H1 (cell line): ENCODE measurements at regions not wholly inside any gene's neighbourhood (a gene's known extent, or its start where the extent isn't known, plus 50 kb on each side); places are given as distances from the start of the nearest gene placed in this dataset.

ENCODE experiments used
- CTCF ChIA-PET: fragments of 300-600 bp; sonication (Branson Sonifier 250); formaldehyde crosslinking; loops from one replicate; lab custom pipeline; 2021; ENCODE audit not compliant: partially characterized antibody; lab: Charles Lee
- POLR2A ChIA-PET: fragments of 300-600 bp; sonication (Branson Sonifier 250); formaldehyde crosslinking; loops from one replicate; lab custom pipeline; 2021; ENCODE audit warnings: inconsistent platforms; ENCODE audit not compliant: partially characterized antibody; lab: Charles Lee
- DNase-seq, 2 experiments: peaks; one replicate each; pipeline versions ENCODE4 v3.0.0 to v3.0.0-alpha.2; 2010 to 2022; ENCODE audit warnings: low spot score in 2 of 2, low read depth in 1 of 2, mixed read lengths in 1 of 2
- FAIRE-seq: peaks from 2 replicates; lab custom pipeline; 2011; peaks lifted over from hg19 to GRCh38; lab: Jason Lieb, UNC
- H2AFZ ChIP-seq: 2 replicates; pipeline ENCODE4 v1.8.1; 2012; ENCODE audit warnings: low read length, inconsistent platforms
- H2AK5ac ChIP-seq: 2 replicates; pipeline ENCODE4 v1.6.1; 2013; ENCODE audit warnings: low read depth, low read length
- H2BK120ac ChIP-seq: replicated peaks from 2 replicates; pipeline ENCODE3; 2013; ENCODE audit warnings: low read depth, low read length, inconsistent platforms
- H2BK12ac ChIP-seq: 2 replicates; pipeline ENCODE4 v1.6.1; 2013; ENCODE audit warnings: low read depth, low read length
- H2BK15ac ChIP-seq: 2 replicates; pipeline ENCODE4 v1.6.1; 2013; ENCODE audit warnings: low read length
- H2BK20ac ChIP-seq: 2 replicates; pipeline ENCODE4 v1.6.1; 2013; ENCODE audit warnings: low read length
- H2BK5ac ChIP-seq: 2 replicates; pipeline ENCODE4 v1.6.1; 2013; ENCODE audit warnings: low read depth, low read length
- H3K14ac ChIP-seq: 2 replicates; pipeline ENCODE4 v1.6.1; 2013; ENCODE audit warnings: inconsistent platforms; ENCODE audit not compliant: insufficient read length
- H3K18ac ChIP-seq: 2 replicates; pipeline ENCODE4 v1.6.1; 2013; ENCODE audit warnings: low read length; ENCODE audit errors: extremely low read depth
- H3K23ac ChIP-seq: 2 replicates; pipeline ENCODE4 v1.6.1; 2013; ENCODE audit warnings: inconsistent platforms; ENCODE audit not compliant: insufficient read length
- H3K23me2 ChIP-seq: 2 replicates; pipeline ENCODE4 v1.6.1; 2013; ENCODE audit warnings: low read depth, low read length
- H3K27ac ChIP-seq: 2 replicates; pipeline ENCODE4 v1.6.1; 2011; ENCODE audit warnings: low read depth, low read length, inconsistent platforms
- H3K27me3 ChIP-seq, 4 experiments: replicated peaks in 1 of 4; 1 replicate in 1 of 4; 2 replicates in 3 of 4; pipeline versions ENCODE4 v1.6.1 to v1.8.1; 2011 to 2013; ENCODE audit warnings: low read length in 3 of 4, mild to moderate bottlenecking in 3 of 4, inconsistent platforms in 2 of 4, mixed read lengths in 2 of 4, moderate library complexity in 1 of 4; ENCODE audit not compliant: control insufficient read depth in 3 of 4, insufficient read depth in 3 of 4; ENCODE audit errors: extremely low read depth in 1 of 4
- H3K36me3 ChIP-seq, 4 experiments: 2 replicates each; pipeline versions ENCODE4 v1.6.1 to v1.8.1; 2011 to 2013; ENCODE audit warnings: mild to moderate bottlenecking in 4 of 4, low read length in 3 of 4, moderate library complexity in 2 of 4, control low read depth in 1 of 4, inconsistent platforms in 1 of 4; ENCODE audit not compliant: insufficient read depth in 4 of 4, control insufficient read depth in 2 of 4
- H3K4ac ChIP-seq: replicated peaks from 2 replicates; pipeline ENCODE3; 2013; ENCODE audit warnings: low read length, low read depth, mixed read lengths, inconsistent platforms; ENCODE audit not compliant: insufficient read length
- H3K4me1 ChIP-seq, 4 experiments: replicated peaks in 1 of 4; 1 replicate in 1 of 4; 2 replicates in 3 of 4; pipeline versions ENCODE4 v1.6.1 to v1.8.1; 2011 to 2013; ENCODE audit warnings: low read length in 3 of 4, inconsistent platforms in 2 of 4, mixed read lengths in 1 of 4; ENCODE audit not compliant: insufficient read depth in 4 of 4, control insufficient read depth in 3 of 4
- H3K4me2 ChIP-seq, 2 experiments: 2 replicates each; pipeline versions ENCODE4 v1.6.1 to v1.8.1; 2011 to 2013; ENCODE audit warnings: low read depth in 2 of 2, low read length in 2 of 2, control low read depth in 1 of 2, inconsistent platforms in 1 of 2, mild to moderate bottlenecking in 1 of 2; ENCODE audit not compliant: insufficient read depth in 1 of 2
- H3K4me3 ChIP-seq, 4 experiments: fragments of 200-600, 300-600 bp in 1 of 4; sonication (generic), shearing (Covaris generic), sonication (Bioruptor Twin) in 1 of 4; 2 replicates each; pipeline versions ENCODE4 v1.5.1 to v1.8.1; 2011 to 2016; ENCODE audit warnings: low read length in 4 of 4, low read depth in 3 of 4, control low read depth in 2 of 4, inconsistent platforms in 2 of 4, mild to moderate bottlenecking in 2 of 4, mixed read lengths in 1 of 4, moderate library complexity in 1 of 4; ENCODE audit not compliant: insufficient read depth in 2 of 4; ENCODE audit errors: extremely low read depth in 1 of 4
- H3K56ac ChIP-seq: replicated peaks from 2 replicates; pipeline ENCODE3; 2013; ENCODE audit warnings: low read depth, mild to moderate bottlenecking, mixed read lengths, low read length, inconsistent platforms; ENCODE audit not compliant: insufficient read length
- H3K79me1 ChIP-seq: 2 replicates; pipeline ENCODE4 v1.6.1; 2013; ENCODE audit warnings: low read depth, low read length, control low read depth
- H3K79me2 ChIP-seq, 2 experiments: 2 replicates each; pipeline versions ENCODE4 v1.6.1 to v1.8.1; 2012 to 2013; ENCODE audit warnings: low read length in 2 of 2, mild to moderate bottlenecking in 2 of 2, inconsistent platforms in 1 of 2; ENCODE audit not compliant: insufficient read depth in 2 of 2, control insufficient read depth in 1 of 2
- H3K9ac ChIP-seq, 4 experiments: replicated peaks in 1 of 4; 1 replicate in 1 of 4; 2 replicates in 3 of 4; pipeline versions ENCODE4 v1.6.1 to v1.8.1; 2011 to 2013; ENCODE audit warnings: low read depth in 3 of 4, low read length in 3 of 4, control low read depth in 2 of 4, mild to moderate bottlenecking in 2 of 4, moderate library complexity in 2 of 4, inconsistent platforms in 1 of 4; ENCODE audit errors: extremely low read depth in 1 of 4
- H3K9me3 ChIP-seq, 2 experiments: 2 replicates each; pipeline versions ENCODE4 v1.6.1 to v1.8.1; 2012 to 2013; ENCODE audit warnings: mild to moderate bottlenecking in 2 of 2, moderate library complexity in 2 of 2, control low read depth in 1 of 2, inconsistent platforms in 1 of 2, low read depth in 1 of 2, low read length in 1 of 2, mixed read lengths in 1 of 2; ENCODE audit not compliant: insufficient read depth in 2 of 2
- H4K20me1 ChIP-seq, 2 experiments: replicated peaks in 1 of 2; 2 replicates each; pipeline versions ENCODE3 to v1.8.1; 2011 to 2013; ENCODE audit warnings: inconsistent platforms in 2 of 2, low read length in 2 of 2, mild to moderate bottlenecking in 1 of 2; ENCODE audit not compliant: insufficient read depth in 2 of 2, control insufficient read depth in 1 of 2
- H4K5ac ChIP-seq: 2 replicates; pipeline ENCODE4 v1.6.1; 2013; ENCODE audit warnings: low read length, low read depth, mixed read lengths, inconsistent platforms; ENCODE audit not compliant: insufficient read length
- H4K8ac ChIP-seq: 2 replicates; pipeline ENCODE4 v1.8.0; 2013; ENCODE audit warnings: mild to moderate bottlenecking, moderate library complexity, low read length, inconsistent platforms; ENCODE audit not compliant: insufficient read depth; ENCODE audit errors: extremely low read depth
- H4K91ac ChIP-seq: replicated peaks from 2 replicates; pipeline ENCODE3; 2013; ENCODE audit warnings: low read length, mixed read lengths, inconsistent platforms; ENCODE audit not compliant: insufficient read length
- CHD1 ChIP-seq: IDR thresholded peaks from 2 replicates; pipeline ENCODE4 v1.6.1; 2012; ENCODE audit warnings: low read depth, low read length, improper control_type of control experiment
- GABPA ChIP-seq: IDR thresholded peaks from 2 replicates; pipeline ENCODE4 v1.6.1; 2011; ENCODE audit warnings: mild to moderate bottlenecking, low read length, moderate library complexity, borderline replicate concordance; ENCODE audit not compliant: insufficient read depth
- NANOG ChIP-seq: IDR thresholded peaks from 2 replicates; pipeline ENCODE4 v1.6.1; 2011; ENCODE audit warnings: low read length, low read depth, mild to moderate bottlenecking, inconsistent platforms; ENCODE audit not compliant: insufficient read depth, poor library complexity, severe bottlenecking
- POU5F1 ChIP-seq: IDR thresholded peaks from 2 replicates; pipeline ENCODE4 v1.6.1; 2011; ENCODE audit warnings: low read depth, mild to moderate bottlenecking, low read length, moderate library complexity
- TAF1 ChIP-seq: IDR thresholded peaks from 2 replicates; pipeline ENCODE4 v1.6.1; 2011; ENCODE audit warnings: mild to moderate bottlenecking, low read depth, low read length
- ZNF274 ChIP-seq: IDR thresholded peaks from 2 replicates; pipeline ENCODE4 v1.7.0; 2012; ENCODE audit warnings: low read length, borderline replicate concordance; ENCODE audit errors: extremely low read depth

GRCh38 chr6:40066372-40066771 lies 132.1 kb upstream of the MOCS1 start:
- H3K79me2 ChIP-seq, result no peaks in the 10 kb centered on the region
- TF ChIP-seq GABPA (no peak), NANOG (no peak), TAF1 (no peak), ZNF274 (no peak), CHD1 (no peak), POU5F1 (no peak)
- no peak overlapping the region for H3K23ac ChIP-seq
- peaks cover 5 to 7% of the 10 kb centered on the region in 2 experiments; a peak in 2 of 4 replicates for H3K9me3 ChIP-seq
- H3K23me2 ChIP-seq, result no peaks in the 10 kb centered on the region; the same call in 1 of the 2 replicates
- POLR2A ChIA-PET, result no interaction called here
- no peak overlapping the region for H3K14ac ChIP-seq
- no peaks in the 10 kb centered on the region for H4K20me1 ChIP-seq
- no peak overlapping the region for H2BK120ac ChIP-seq
- CTCF ChIA-PET, result interaction anchor here (1.1 kb wide), 1 partner anchor 85 kb away, joined by 3 read pairs; no protein-coding TSS in a partner anchor
- H3K4me2 ChIP-seq, result no peak overlapping the region
- H4K8ac ChIP-seq, result no peak overlapping the region
- no peak overlapping the region for H3K4ac ChIP-seq
- no peak overlapping the region for H2AK5ac ChIP-seq
- H2BK15ac ChIP-seq, result no peak overlapping the region
- no peak for FAIRE-seq
- no peaks in the 10 kb centered on the region for H3K4me1 ChIP-seq
- H3K36me3 ChIP-seq, result no peaks in the 10 kb centered on the region
- H2BK5ac ChIP-seq, result no peak overlapping the region
- no peaks in the 10 kb centered on the region for H3K79me1 ChIP-seq
- no peak overlapping the region for H4K5ac ChIP-seq
- no peaks in the 10 kb centered on the region for H3K27me3 ChIP-seq
- no peak overlapping the region for H3K18ac ChIP-seq
- no peak for DNase-seq
- no peak overlapping the region for H2BK20ac ChIP-seq
- no peak overlapping the region for H2BK12ac ChIP-seq
- H3K56ac ChIP-seq, result no peak overlapping the region
- H4K91ac ChIP-seq, result no peak overlapping the region
- H3K9ac ChIP-seq, result no peak overlapping the region
- no peak overlapping the region for H2AFZ ChIP-seq
- H3K27ac ChIP-seq, result no peak overlapping the region
- H3K4me3 ChIP-seq, result no peak overlapping the region
